GM19397 (cell line): ENCODE measurements at regions not wholly inside any gene's neighbourhood (a gene's known extent, or its start where the extent isn't known, plus 50 kb on each side); places are given as distances from the start of the nearest gene placed in this dataset.
"Not testable (repeated sequence)": the region's sequence is repeated elsewhere in the genome, so short reads cannot be mapped to it uniquely, and the experiment has no call there.

Experiments
- ATAC-seq: cut with Tn5 transposase; IDR thresholded peaks from one replicate; pipeline ENCODE4 v1.9.1; 2021; ENCODE audit warnings: mild to moderate bottlenecking, moderate library complexity; ENCODE audit not compliant: unreplicated experiment

DNA sequence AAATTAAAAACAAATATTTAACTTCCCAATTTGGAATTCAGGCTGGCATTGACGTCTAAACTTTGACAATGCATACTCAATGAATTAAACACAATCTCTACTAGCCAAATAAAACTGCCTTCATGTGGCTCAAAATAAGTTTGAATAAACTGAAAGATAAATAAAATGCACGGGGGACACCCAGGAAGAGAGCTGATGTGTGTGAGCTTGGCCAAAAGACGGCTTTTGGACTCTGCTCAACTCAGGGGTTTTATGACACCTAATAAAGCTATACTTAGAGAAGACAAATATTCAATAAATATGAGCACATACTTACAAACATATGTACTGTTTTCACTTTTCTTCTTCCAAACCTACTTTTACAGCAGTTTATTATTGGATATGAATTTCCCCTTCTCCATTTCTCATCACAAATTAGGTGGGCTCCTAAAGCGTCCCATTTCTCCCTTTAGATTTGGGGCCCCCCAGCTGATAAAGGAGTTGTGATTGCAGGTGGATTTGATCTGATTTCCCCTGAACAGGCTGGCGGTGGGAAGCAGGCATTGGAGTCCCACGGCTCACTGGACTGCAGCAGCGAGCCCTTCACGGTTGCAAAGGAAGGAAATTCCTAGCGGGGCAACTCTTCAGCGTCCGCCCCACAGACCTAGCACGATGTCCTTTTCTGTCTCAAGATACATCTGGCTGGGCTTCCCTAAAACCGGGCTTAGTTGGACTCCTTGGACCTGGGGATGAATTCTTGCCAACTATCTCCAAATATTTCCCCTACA lies 79.6 kb downstream of the INSIG1 start:
- ATAC-seq, result no peak

DNA sequence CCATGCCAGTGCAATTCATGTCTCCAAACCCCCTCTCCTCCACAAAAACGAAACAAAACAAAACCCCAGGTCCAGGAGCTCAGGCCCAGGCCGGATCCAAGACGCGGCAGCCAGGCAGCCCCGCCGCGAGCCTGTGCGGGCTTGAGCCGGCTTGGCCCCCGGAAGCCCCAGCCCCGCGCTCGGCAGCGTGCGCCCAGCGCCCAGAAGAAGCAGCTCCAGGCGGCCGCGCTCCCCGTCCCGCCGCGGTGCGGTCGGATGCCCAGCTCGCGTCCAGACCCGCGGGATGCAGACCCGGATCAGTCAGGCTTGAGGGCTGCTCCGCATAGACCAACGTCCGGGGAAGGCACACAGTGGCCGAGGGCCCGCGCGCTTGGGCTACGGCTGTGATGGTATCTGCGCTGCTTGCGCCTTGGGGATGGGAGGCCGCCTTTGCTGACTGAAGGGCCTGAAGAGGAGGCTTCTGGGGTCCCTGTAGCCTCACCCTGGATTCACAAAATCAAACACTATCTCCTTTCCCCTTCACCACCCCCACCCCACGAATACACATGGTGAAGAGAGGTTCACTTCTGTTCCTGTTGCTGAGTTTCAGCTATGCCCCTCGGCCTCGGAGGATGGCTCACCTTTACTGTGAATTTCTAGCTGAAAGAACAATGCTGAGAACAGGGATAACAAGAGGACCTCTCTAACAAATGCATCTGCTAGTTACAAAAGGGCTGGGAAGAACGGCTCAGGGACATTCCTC lies 79.9 kb upstream of the EN2 start:
- no peak for ATAC-seq

DNA sequence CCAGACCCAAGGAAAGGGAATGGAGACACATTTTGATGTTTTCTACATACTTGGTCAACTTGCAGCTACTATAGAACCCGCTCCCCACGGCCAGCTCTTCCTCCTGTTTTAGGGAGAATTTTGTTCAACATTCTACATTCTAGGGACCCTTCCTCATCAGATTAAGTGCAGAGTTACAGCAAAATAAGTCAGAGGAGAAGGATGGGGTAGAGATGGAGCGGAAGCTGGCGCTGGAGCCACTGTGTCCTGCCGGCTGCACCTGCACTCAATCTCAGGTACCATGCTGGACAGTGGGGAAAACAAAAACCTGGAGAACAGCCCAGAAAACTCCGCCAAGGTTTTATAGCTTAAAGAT lies 79.4 kb upstream of the EN2 start:
- no peak for ATAC-seq

DNA sequence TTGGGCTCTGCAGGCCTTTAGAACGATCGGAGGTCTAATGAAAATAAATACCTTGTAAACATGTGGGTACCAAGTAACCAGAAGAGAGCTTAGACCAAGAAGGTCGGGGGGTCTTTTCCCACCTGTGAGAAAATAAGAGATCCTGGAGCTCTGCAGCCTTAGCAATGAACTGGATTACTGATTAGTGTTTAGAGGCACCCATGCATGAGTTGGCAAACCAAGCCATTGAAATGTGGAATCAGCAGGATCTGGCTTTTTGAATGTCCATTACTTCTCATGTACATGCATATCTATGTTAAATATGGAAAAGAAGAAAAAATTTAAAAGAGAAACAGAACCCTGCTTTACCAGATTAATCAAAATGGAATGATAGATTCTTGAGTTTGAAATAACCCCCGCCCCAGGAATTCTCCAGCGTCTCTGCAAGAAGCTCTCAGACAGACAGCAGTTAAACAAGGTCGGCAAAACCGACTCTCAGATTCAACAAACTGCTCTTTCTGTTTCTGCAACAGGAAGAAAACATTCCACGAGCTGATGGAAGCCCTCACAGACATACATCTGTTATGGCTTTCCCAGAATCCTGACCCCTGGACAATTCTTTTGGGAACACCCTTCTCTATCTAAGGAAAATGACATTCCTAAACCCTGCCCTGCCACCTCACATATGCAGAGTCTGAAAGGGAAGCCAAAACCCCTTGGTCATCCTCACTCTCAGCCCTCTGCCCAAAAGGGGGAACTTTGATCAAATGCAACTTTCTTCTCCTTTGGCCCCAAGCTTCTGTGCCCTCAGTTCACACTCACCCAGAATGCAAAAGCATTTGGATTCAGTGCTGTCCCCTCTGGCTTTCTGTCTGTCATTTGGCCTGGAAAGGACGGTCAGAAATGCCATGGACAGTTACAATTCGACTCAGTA lies 78.7 kb upstream of the EN2 start:
- ATAC-seq, result no peak

DNA sequence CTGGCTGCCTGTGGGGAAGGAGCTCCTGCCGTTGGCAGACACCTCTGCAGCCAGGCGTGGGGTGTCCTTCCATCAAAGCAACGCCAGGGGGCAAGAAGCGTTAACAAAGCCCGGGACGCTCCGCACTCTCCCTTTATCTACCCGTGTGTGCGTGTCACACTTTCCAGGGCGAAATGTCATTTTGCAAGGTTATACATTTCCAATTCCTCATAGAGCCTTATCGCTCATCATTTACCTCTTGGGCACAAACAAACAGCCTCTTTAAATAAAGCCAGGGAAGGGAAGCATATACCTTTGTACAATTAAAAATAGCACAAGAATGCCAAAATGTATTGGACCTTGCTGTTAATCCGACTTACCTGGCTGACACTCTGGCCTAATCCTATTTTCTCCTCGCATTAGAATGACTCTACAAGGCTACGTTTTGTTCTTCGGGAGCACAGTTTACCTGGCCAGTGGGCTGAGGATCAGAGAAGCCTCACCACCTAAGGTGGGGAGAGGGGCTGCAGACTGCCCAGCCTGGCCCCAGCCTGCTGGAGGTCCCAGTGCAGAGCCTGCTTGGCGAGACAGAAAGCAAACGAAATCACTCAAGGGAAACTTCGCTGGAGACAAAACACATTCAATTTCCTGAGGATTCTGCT lies 77.6 kb upstream of the EN2 start:
- ATAC-seq, result peak; percentile 69

DNA sequence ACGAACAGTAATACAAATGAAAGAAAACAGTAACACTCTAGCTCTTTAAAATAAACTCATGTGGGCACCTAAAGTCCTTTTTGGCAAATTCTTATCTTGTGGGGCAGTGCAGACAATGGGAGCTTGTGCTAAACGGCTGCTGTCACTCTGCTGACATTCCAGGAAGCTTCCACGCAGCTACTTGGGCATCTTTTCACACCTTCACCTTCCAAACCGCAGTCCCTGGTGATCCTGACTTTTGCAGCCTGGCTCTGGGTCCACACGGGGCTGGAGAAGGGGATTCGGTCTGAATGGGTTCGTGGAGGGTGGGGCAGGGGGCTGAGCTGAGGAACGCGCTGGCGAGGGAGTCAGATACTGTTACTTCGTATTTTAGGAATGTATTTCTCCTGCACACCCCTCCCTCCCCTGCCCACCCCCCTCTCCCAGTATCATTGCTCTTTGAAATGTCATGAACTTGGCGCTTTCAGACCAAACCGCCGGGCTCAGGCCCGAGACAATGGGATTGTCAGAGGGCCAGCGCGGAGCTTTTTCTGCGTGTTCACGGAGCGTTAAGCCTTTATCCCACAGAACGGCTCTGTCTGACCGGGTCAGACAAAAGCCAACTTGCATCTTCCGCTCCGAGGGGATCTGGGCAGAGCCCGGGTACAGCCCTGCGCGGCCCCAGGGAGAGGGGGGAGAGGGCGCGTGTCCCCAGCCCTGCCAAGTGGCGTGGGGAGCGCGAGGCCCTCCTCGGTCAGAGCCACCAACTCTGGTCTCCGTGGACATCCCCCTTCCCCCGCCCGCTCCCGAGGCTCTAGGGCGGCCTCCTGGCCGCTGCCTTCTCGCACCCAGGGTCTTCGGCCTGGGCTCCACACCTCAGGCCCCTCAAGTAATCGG lies 76.7 kb upstream of the EN2 start:
- ATAC-seq, result no peak

DNA sequence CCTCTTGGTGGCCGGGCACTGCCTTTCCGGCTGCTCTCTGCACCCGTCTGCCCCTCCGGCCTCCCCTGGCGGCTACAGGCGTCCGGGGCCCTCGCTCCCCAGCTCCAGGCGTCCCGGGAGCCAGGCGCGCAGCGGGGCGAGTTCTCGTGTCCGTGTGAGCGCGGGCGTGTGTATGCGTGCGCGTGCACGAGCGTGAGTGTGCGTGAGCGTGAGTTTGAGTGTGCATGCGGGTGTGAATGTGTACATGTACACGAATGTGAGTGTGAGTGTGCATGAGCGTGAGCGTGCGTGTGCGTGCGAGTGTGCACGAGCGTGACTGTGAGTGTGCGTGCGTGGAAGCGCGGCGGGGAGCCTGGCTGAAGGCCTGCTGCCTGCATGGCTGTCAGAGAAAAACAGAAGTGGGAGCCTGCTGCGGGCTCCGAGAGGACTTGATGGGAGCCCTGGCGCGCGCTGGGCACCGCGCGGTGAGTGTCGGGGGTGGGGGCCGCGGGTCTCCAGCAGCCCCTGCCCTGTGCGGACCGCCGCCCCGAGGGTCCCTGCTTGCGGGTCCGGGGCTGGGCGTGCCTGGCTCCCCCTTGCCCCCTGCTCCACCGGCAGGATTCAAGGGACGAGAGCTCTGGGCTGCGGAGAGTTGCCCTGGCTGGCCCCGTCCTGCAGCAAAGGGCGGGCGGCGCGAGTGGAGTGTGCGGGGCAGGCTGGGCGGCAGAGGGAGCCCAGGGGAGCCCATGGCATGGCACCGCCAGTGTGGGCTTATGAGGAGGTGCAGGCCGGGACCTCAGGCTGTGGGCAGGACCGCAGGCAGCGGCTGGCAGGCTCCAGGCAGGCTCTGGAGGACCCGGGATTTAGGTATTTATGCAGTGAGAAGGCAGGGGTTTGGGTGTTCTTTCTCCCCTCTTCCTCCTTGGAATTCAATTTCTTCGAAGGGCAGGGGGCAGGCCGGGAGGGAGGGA lies 75.8 kb upstream of the EN2 start:
- ATAC-seq, result no peak

DNA sequence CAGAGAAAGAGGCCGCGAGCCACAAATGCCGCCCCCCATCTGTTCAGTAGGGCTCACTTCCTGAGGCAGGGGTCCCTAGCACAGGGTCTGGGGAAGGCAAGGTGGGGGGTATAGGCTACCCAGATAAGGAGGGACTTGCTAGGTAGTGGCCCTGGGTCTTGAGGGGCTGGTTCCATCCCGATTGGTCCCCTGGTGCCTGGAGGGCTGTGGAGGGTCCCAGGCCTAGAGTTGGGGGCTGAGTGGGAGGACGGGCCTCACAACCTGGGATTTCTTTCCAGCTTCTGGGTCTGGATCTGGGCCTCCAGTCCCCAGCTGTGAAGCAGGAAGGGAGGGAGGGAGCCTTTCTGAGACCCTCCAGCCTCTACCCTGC lies 75.1 kb upstream of the EN2 start:
- ATAC-seq, result no peak

DNA sequence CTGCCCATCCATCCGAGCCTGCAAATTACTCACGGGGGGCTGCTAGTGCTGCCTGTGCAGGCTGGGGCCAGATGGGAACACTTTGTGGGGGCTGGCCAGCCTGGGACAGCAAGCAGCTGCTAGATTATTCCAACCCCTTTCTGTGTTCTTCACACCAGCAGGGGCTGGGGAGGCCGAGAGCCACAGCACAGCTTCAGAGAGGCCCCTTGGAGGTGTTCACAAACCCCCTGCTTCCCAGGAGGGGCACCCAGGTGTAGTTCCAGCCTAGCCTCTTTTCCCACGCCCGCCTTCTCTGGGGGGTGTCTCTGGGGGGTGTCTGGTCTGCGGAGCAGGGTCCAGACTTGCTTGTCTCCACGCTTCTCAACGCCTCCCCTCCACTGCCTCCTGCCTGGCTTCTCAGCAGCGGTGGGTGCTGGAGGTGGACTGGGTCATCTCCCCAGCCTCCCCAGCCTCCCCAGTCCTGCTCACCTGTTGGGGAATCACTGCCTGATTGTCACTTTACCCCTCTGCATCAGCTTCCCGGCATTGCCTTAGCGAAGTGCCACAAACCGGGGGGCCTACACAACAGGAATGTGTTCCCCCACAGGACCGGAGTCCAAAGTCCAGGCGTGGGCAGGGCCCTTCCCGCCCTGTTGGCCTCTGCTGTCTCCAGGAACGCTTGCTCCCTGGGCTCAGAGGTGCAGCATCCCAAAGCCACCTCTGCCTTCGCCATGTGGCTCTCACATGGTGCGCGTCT lies 74.0 kb upstream of the EN2 start:
- no peak for ATAC-seq

DNA sequence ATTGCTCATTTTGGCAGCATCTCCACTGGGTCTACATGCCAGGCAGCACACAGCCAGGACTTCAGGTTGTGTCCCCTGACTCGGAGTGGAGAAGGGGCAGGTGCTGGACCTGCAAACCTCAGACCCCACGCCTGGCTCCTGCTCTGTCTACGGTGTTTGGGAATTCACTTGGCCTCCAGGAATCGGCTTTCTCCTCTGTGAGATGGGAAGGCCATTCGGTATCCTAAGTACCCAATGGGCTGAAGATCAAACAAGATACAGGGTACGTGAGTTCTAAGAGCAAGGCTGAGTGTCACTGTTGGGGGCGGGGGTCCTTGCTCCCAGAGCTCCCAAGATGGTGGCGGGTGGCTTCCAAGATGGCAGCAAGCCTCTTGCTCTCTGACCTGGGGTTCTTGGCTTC lies 73.2 kb upstream of the EN2 start:
- no peak for ATAC-seq

DNA sequence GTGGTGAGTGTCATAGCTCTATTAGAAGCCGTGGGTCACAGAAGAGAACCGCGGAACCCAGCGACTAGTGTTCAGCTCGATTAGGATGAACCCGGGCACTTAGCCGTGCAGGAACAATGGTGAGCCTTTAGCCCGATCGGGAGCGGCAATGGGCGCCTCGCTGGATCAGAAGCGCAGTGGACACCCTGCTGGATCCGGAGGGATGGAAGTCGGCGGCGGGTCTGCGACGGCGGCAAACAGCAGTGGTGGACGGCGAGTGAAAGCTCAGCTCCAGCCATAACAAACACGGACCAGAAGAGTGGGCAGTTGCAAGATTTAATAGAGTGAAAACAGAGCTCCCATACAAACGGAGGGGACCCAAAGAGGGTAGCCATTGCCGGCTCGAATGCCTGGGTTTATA lies 72.7 kb upstream of the EN2 start:
- ATAC-seq, result not testable (repeated sequence)

DNA sequence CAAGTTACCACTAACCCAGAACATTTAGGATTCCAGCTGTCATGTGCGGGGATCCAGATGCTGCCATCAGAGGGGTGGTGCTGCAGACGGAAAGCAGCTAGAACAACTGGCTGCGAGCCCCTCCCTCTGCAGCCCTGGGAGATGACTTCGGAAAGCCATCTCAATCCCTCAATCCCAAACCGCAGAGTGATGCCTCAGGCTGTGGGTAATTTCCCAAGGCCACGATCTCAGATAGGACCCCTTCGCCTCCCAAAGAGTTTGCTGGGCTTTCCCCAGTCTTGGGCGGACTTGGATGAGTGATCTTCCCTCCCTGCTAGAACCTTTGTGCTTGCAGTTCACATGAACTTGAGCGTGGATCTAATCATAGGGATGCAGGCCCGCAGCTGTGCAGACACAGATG lies 71.3 kb upstream of the EN2 start:
- ATAC-seq, result no peak

DNA sequence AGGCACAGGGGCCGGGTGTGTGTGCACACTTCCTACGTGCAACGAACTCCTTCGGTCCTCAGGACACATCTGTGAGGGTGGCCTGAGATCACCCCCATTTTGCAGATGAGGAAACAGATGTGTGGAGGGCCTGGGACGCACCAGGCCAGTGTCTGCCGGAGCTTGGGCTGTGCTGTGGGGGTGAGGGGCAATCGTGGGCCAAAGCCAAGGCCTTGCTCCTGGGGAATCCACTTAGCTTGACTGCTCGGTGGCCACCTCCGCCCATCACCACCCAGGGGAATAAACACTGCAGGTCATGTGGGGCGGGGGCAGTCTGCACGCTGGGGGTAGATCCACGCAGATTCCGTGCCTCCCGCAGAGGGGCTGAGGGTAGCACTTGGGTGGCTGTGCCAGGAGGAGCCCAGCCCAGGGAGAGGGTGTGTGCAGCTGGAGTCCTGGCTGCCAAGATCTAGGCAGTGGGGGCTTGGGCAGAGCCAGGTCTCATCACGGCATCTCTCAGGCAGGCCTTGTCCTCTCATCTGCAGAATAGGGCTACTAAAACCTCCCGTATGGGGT lies 70.8 kb upstream of the EN2 start:
- ATAC-seq, result no peak

DNA sequence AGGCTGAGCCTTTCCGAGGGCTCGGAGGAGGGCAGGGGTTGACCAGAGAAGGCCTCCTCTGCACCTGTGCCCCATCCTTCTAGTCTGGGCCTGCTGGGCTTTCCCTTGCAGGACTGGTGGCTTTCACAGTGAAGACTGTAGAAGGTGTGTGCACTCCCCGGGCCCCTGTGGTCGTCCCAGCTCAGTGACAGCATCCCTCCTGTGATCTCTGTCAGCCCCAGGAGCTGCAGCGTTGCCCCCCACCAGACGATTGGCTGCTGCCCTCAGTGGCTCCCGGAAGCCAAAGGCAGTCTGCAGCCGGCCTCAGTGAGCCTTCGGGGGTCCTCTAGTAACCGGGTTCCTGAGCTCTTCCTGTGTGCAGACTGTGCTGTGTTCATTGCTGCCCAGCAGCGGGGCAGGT lies 69.4 kb upstream of the EN2 start:
- no peak for ATAC-seq

DNA sequence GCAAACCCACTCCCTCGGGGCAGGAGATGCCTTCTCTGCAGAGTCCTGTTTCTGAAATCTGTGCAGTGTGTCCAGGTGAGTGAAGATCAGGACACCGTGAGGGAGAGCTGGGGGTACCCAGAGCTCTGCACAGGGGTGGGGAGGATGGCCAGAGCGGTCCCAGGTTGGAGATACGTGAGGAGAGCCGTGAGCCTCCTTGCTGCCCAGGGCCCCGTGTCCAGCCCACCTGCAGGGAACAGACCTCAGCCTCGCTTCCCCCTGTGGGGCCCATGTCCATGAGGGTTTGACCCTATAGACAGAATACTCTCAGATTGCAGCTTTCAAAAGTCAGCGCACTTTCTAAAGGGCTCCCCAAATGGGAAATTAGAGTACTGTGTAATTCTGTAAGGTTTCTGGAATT lies 66.5 kb upstream of the EN2 start:
- no peak for ATAC-seq

DNA sequence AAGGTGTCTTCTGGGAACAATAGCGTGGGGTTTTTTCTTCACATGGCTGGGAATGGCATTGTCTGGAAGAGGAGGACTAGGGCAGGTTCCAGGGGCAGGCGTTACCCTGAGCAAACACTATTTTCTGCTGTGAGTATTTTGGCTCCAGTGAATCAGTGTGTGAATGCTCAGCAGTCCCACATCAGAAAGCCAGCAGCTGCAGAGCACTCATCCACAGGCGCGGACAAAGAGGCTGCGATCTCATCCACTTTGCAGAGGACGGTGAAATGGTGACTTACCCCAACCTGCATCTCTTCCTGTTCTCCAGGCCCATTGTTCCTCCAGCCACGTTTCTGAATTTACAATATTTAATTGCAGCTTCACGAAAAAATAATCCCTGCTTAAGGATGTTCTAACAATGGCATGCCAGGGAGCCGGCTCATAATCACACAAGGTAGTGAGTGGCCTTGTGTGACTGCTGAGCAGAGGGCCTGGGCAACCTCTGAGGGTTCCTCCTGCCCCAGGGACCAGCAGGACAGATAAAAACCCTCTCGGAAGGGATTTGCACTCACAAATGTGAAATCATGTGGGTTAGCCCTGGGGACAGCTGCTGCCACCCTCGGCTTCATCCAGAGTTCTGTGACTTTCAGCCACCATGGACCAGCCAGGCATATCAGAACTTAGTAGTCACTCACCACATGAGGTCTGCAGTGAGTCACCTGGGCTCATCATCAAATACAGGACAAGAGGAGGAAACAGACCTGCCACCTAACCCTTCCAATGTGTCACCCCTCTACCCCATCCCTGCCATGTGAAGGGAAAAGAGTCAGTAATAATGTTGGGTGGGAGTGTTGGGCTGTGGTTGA lies 65.0 kb upstream of the EN2 start:
- ATAC-seq, result no peak

DNA sequence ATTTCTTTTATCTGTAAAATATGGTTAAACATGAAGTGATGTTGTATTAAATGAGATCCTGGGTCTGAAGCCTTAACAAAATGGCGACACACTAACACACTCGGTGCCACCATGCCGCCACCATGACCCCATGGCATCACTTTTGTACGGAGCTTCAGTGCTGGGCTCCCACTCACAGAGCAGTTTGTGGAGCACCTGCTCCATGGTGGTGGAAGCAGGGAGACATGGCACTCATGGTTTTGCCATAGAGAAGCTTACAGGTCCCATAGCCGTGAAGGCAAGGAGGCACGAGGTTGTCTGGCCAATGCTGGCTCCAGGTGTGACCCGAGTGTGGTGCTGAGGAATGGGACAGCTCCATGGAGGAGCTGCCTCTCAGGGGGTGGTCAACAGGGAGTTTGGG lies 63.5 kb upstream of the EN2 start:
- no peak for ATAC-seq
